A549 (cell line): ENCODE measurements at regions not wholly inside any gene's neighbourhood (a gene's known extent, or its start where the extent isn't known, plus 50 kb on each side); places are given as distances from the start of the nearest gene placed in this dataset.

Source experiments
- ATAC-seq, 2 experiments: fragments of 200-7000 bp in 1 of 2; fragments of >200 bp in 1 of 2; cut with Nextera tagmentation in 1 of 2; cut with Tn5 transposase in 1 of 2; 3 replicates each; pipeline versions ENCODE4 v1.8.0 to v1.9.1; 2018 to 2020; ENCODE audit warnings: mild to moderate bottlenecking in 1 of 2, moderate library complexity in 1 of 2
- CTCF ChIA-PET: fragments of 300-600 bp; sonication (Branson Sonifier 250); formaldehyde crosslinking; extraction: SDS; loops from one replicate; lab custom pipeline; 2021; ENCODE audit warnings: antibody characterized with exemption, inconsistent platforms; lab: Yijun Ruan, JAX
- POLR2A ChIA-PET: fragments of 350-600 bp; formaldehyde crosslinking; extraction: SDS; loops from one replicate; lab custom pipeline; 2021; ENCODE audit warnings: antibody characterized with exemption, inconsistent platforms; lab: Yijun Ruan, JAX
- DNase-seq, 2 experiments: peaks; one replicate each; pipeline versions ENCODE4 v3.0.0 to v3.0.0-alpha.2; 2011 to 2016; ENCODE audit warnings: low read depth in 1 of 2, low spot score in 1 of 2
- FAIRE-seq: peaks from 2 replicates; lab custom pipeline; 2011; peaks lifted over from hg19 to GRCh38; lab: Jason Lieb, UNC
- H3K27ac ChIP-seq, 2 experiments: fragments of >200 bp; sonication (Bioruptor Twin); formaldehyde crosslinking; 3 replicates each; pipeline ENCODE4 v1.5.1; 2016 to 2017
- H3K4me1 ChIP-seq: fragments of >200 bp; sonication (Bioruptor Twin); formaldehyde crosslinking; 3 replicates; pipeline ENCODE4 v1.6.1; 2016
- H3K4me2 ChIP-seq: fragments of >200 bp; sonication (Bioruptor Twin); formaldehyde crosslinking; 3 replicates; pipeline ENCODE4 v1.6.1; 2016
- H3K4me3 ChIP-seq: fragments of >200 bp; sonication (Bioruptor Twin); formaldehyde crosslinking; 3 replicates; pipeline ENCODE4 v1.5.1; 2016
- H3K9me3 ChIP-seq: fragments of >200 bp; sonication (Bioruptor Twin); formaldehyde crosslinking; 3 replicates; pipeline ENCODE4 v1.6.1; 2016
- CBX2 ChIP-seq: fragments of 200-600 bp; sonication (generic); IDR thresholded peaks from 2 replicates; pipeline ENCODE4 v1.6.1; 2016; ENCODE audit warnings: low read depth, mild to moderate bottlenecking, borderline replicate concordance
- CBX8 ChIP-seq: fragments of 200-600 bp; sonication (generic); IDR thresholded peaks from 2 replicates; pipeline ENCODE4 v1.6.1; 2016
- CEBPB ChIP-seq, 2 experiments: fragments of >200 bp in 1 of 2; sonication (Bioruptor Twin) in 1 of 2; formaldehyde crosslinking in 1 of 2; IDR thresholded peaks; 2 replicates each; pipeline ENCODE4 v1.6.1; 2012 to 2016
- CHD4 ChIP-seq: fragments of 200-600 bp; sonication (generic); IDR thresholded peaks from 2 replicates; pipeline ENCODE4 v1.6.1; 2016; ENCODE audit warnings: antibody characterized with exemption, mild to moderate bottlenecking, borderline replicate concordance
- EHF ChIP-seq: fragments of 250-450 bp; sonication (Bioruptor Pico); IDR thresholded peaks from 2 replicates; pipeline ENCODE4 v1.5.0; 2020; ENCODE audit warnings: mild to moderate bottlenecking
- FOSB ChIP-seq: fragments of 250-450 bp; sonication (Bioruptor Pico); IDR thresholded peaks from 2 replicates; pipeline ENCODE4 v1.5.0; 2020; ENCODE audit warnings: mild to moderate bottlenecking, moderate library complexity
- FOXS1 ChIP-seq: fragments of 250-450 bp; sonication (Bioruptor Pico); IDR thresholded peaks from 2 replicates; pipeline ENCODE4 v1.5.0; 2020; ENCODE audit warnings: mild to moderate bottlenecking, moderate library complexity
- HDAC2 ChIP-seq: fragments of 200-600 bp; sonication (generic); IDR thresholded peaks from 2 replicates; pipeline ENCODE4 v1.6.1; 2016
- NFE2L2 ChIP-seq: fragments of 150-350 bp; conservative IDR thresholded peaks from 2 replicates; pipeline ENCODE4 v1.6.1; 2014; ENCODE audit warnings: low read length
- NR3C1 ChIP-seq: fragments of >200 bp; sonication (Bioruptor Twin); formaldehyde crosslinking; IDR thresholded peaks from 3 replicates; pipeline ENCODE4 v1.6.1; 2017
- RAD21 ChIP-seq, 2 experiments: fragments of >200 bp in 1 of 2; sonication (Bioruptor Twin) in 1 of 2; formaldehyde crosslinking in 1 of 2; IDR thresholded peaks in 1 of 2; conservative IDR thresholded peaks in 1 of 2; 2 replicates in 1 of 2; 3 replicates in 1 of 2; pipeline ENCODE4 v1.6.1; 2012 to 2018; ENCODE audit warnings: inconsistent platforms in 1 of 2
- RARB ChIP-seq: fragments of 250-450 bp; sonication (Bioruptor Pico); IDR thresholded peaks from 2 replicates; pipeline ENCODE4 v1.8.0; 2021; ENCODE audit warnings: mild to moderate bottlenecking, moderate library complexity
- RCOR1 ChIP-seq: fragments of 150-350 bp; IDR thresholded peaks from 2 replicates; pipeline ENCODE4 v1.6.1; 2014; ENCODE audit warnings: antibody characterized with exemption, low read length, low read depth
- RNF2 ChIP-seq: fragments of 200-600 bp; sonication (generic); IDR thresholded peaks from 2 replicates; pipeline ENCODE4 v1.6.1; 2016; ENCODE audit warnings: low read depth, mild to moderate bottlenecking, antibody characterized with exemption, moderate library complexity, borderline replicate concordance
- SMC3 ChIP-seq: fragments of >200 bp; sonication (Bioruptor Twin); formaldehyde crosslinking; IDR thresholded peaks from 3 replicates; pipeline ENCODE4 v1.6.1; 2018; ENCODE audit warnings: inconsistent platforms
- SREBF2 ChIP-seq: fragments of 450-650 bp; IDR thresholded peaks from 2 replicates; pipeline ENCODE4 v1.6.1; 2014; ENCODE audit warnings: mild to moderate bottlenecking, moderate library complexity
- TFCP2L1 ChIP-seq: fragments of 250-450 bp; sonication (Bioruptor Pico); IDR thresholded peaks from 2 replicates; pipeline ENCODE4 v1.5.0; 2021; ENCODE audit warnings: mild to moderate bottlenecking
- TP53 ChIP-seq: fragments of 250-450 bp; sonication (Bioruptor Pico); IDR thresholded peaks from 2 replicates; pipeline ENCODE4 v1.5.0; 2021; ENCODE audit warnings: mild to moderate bottlenecking, moderate library complexity
- WGBS: methylation state at CpG from one replicate; pipeline ENCODE4 v1.1.6; 2017; ENCODE audit errors: missing lambda C conversion rate; 5-methylcytosine and 5-hydroxymethylcytosine counted together
- TF ChIP-seq, protein P1 (sequence below): IDR thresholded peaks from 2 replicates; pipeline ENCODE4 v1.6.1; 2012; ENCODE audit warnings: low read depth, borderline replicate concordance
- TF ChIP-seq, protein P2 (sequence below): fragments of 250-450 bp; sonication (Bioruptor Pico); IDR thresholded peaks from 2 replicates; pipeline ENCODE4 v1.5.0; 2021; ENCODE audit warnings: mild to moderate bottlenecking, moderate library complexity, borderline replicate concordance
- TF ChIP-seq, protein P3 (sequence below): fragments of >200 bp; sonication (Bioruptor Twin); formaldehyde crosslinking; IDR thresholded peaks from 2 replicates; pipeline ENCODE4 v1.6.1; 2016
- TF ChIP-seq, protein P4 (sequence below): fragments of 450-650 bp; IDR thresholded peaks from 2 replicates; pipeline ENCODE4 v1.6.1; 2014; ENCODE audit warnings: antibody characterized with exemption
- TF ChIP-seq, protein P5 (sequence below): IDR thresholded peaks from 2 replicates; pipeline ENCODE4 v1.6.1; 2012

DNA sequence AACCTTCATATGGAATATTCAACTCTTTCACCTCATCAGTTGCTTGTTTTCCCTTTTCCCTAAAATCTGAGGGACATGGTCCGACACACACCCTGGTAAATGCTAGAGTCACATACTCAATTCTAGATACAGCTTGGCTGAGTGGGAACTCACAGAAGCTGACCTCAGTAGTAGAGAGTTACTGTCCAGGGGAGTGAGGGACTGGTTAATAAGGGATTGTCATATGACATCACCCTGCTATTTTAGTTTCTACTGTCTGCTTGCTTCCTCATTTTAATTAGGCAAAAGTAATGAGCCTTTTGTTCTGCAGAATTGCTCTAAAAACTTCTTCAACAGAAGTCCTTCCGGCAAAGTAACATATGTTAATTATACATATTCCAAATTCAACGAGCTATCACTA is 244.5 kb downstream of the ZIC4 start (continued):
- no peak for TF ChIP-seq RAD21 (conservative IDR thresholded peaks at IDR 0.05 in 1 of 2, IDR thresholded peaks at IDR 0.05 in 1 of 2)

DNA sequence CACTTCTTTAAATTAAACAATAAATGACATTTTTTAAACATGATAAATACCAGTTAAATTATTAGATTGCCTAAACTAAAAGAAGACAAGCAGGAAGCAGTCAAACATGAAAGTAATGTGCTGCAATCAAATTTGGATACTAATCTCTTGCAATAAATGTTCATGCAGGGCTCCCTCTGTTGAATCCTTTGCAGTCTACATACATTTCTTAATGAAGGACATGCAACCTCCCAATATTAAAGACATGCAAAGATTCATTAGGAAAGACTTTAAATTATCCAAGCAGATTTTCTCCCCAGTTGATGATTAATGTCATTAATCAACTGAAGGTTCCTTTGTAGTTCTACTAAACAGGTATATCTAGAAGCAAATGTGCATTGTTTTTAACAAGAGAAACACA is 245.4 kb downstream of the ZIC4 start:
- TF ChIP-seq SMC3 (no peak), RAD21 (conservative IDR thresholded peaks at IDR 0.05 in 1 of 2, IDR thresholded peaks at IDR 0.05 in 1 of 2) (no peak), RCOR1 (no peak), TFCP2L1 (CRISPR knock-in tag) (no peak), SREBF2 (no peak), RNF2 (no peak), CHD4 (no peak), RARB (CRISPR knock-in tag) (no peak), NFE2L2 (no peak), TP53 (CRISPR knock-in tag) (no peak), CBX2 (no peak), NR3C1 (no peak)
- TF ChIP-seq, protein P1, sequence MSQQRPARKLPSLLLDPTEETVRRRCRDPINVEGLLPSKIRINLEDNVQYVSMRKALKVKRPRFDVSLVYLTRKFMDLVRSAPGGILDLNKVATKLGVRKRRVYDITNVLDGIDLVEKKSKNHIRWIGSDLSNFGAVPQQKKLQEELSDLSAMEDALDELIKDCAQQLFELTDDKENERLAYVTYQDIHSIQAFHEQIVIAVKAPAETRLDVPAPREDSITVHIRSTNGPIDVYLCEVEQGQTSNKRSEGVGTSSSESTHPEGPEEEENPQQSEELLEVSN, result no peak
- TF ChIP-seq, protein P2, sequence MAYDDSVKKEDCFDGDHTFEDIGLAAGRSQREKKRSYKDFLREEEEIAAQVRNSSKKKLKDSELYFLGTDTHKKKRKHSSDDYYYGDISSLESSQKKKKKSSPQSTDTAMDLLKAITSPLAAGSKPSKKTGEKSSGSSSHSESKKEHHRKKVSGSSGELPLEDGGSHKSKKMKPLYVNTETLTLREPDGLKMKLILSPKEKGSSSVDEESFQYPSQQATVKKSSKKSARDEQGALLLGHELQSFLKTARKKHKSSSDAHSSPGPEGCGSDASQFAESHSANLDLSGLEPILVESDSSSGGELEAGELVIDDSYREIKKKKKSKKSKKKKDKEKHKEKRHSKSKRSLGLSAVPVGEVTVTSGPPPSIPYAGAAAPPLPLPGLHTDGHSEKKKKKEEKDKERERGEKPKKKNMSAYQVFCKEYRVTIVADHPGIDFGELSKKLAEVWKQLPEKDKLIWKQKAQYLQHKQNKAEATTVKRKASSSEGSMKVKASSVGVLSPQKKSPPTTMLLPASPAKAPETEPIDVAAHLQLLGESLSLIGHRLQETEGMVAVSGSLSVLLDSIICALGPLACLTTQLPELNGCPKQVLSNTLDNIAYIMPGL (CRISPR knock-in tag), result no peak
- CTCF ChIA-PET, result no interaction called here
- DNase-seq (no peak), ATAC-seq (no peak), FAIRE-seq (no peak)
- POLR2A ChIA-PET, result no interaction called here
- Histone ChIP-seq H3K9me3 (no peaks in the 10 kb centered on the region), H3K4me2 (no peak overlapping the region), H3K27ac (no peak overlapping the region), H3K4me1 (no peaks in the 10 kb centered on the region), H3K4me3 (no peak overlapping the region)

DNA sequence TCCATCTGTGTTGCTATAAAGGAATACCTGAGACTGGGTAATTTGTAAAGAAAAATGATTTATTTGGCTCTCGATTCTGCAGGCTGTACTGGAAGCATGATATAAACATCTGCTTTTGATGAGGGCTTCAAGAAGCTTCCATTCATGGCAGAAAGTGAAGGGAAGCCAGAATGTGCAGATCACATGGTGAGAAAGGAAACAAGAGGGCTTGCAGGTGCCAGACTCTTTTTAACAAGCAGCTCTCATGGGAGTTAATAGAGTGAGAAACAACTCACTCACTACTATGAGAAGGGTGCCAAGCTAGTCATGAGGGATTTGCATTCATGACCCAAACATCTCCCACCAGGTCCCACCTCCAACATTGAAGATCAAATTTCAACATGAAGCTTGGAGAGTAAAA is 247.2 kb downstream of the ZIC4 start:
- Histone ChIP-seq H3K4me3 (no peak overlapping the region), H3K4me2 (no peak overlapping the region), H3K27ac (no peak overlapping the region), H3K9me3 (no peaks in the 10 kb centered on the region), H3K4me1 (no peaks in the 10 kb centered on the region)
- ATAC-seq, result no peak
- TF ChIP-seq FOXS1 (CRISPR knock-in tag) (no peak), HDAC2 (no peak), CEBPB (IDR thresholded peaks at IDR 0.05) (no peak), FOSB (CRISPR knock-in tag) (no peak), RNF2 (no peak), SMC3 (no peak), CBX8 (no peak), EHF (CRISPR knock-in tag) (no peak)
- TF ChIP-seq, protein P3, sequence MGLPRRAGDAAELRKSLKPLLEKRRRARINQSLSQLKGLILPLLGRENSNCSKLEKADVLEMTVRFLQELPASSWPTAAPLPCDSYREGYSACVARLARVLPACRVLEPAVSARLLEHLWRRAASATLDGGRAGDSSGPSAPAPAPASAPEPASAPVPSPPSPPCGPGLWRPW, result no peak
- TF ChIP-seq, protein P4, sequence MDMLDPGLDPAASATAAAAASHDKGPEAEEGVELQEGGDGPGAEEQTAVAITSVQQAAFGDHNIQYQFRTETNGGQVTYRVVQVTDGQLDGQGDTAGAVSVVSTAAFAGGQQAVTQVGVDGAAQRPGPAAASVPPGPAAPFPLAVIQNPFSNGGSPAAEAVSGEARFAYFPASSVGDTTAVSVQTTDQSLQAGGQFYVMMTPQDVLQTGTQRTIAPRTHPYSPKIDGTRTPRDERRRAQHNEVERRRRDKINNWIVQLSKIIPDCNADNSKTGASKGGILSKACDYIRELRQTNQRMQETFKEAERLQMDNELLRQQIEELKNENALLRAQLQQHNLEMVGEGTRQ, result no peak
- TF ChIP-seq, protein P5, sequence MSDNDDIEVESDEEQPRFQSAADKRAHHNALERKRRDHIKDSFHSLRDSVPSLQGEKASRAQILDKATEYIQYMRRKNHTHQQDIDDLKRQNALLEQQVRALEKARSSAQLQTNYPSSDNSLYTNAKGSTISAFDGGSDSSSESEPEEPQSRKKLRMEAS, result no peak
- no peak for DNase-seq
- WGBS, result 9% methylated on average over 1 of the region's 1 CpG
- ChIA-PET CTCF (interaction anchor here (0.6 kb wide), 1 partner anchor 1540 kb away, joined by 3 read pairs; no protein-coding TSS in a partner anchor), POLR2A (no interaction called here)
- no peak for FAIRE-seq
